Skin of body (tissue), 1 donor: ENCODE measurements at regions not wholly inside any gene's neighbourhood (a gene's known extent, or its start where the extent isn't known, plus 50 kb on each side); places are given as distances from the start of the nearest gene placed in this dataset.
"Not testable (repeated sequence)": the region's sequence is repeated elsewhere in the genome, so short reads cannot be mapped to it uniquely, and the experiment has no call there.

Experiments used
- DNase-seq: peaks from one replicate; lab custom pipeline; 2025; lab: John Stamatoyannopoulos, UW

DNA sequence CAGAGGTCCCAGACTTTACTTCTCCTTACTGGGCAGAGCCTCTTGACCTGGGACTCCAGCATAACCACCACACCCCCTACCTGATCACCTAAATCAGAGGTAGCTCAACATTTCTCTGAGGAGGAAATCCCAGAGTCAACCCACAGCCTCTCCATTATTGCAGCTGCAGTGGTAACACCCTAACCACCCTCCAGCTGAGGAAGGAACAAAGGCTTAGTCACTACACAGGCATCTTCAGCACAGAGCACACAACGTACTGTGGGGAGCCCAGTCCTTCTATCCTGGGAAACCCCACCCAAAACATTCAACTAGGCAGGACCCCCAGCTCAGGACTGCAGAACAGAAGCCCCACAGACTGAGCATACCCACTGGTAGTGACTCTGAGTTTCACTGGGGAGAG lies 824.7 kb upstream of the SLITRK5 start:
- DNase-seq = no peak

GRCh38 chr13:86848716-86849115 lies 822.5 kb upstream of the SLITRK5 start:
- no peak for DNase-seq

DNA sequence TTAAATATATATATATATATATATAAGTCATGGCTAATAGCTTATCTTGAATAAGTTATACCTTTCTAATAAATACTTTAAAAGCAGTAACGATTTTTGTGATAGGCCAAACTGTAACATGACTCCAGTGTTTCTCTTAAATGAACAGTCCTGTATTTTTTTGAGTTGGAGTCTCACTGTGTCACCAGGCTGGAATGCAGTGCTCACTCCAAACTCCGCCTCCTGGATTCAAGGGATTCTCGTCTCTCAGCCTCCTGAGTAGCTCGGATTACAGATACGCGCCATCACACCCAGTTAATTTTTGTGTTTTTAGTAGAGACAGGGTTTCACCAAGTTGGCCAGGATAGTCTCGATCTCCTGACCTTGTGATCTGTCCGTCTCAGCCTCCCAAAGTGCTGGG lies 814.2 kb upstream of the SLITRK5 start:
- DNase-seq = no peak

GRCh38 chr13:86858216-86858615 lies 813.0 kb upstream of the SLITRK5 start:
- no peak for DNase-seq

- DNase-seq = no peak
Observed at GRCh38 chr13:86862137-86862536, 809.0 kb upstream of the SLITRK5 start.

GRCh38 chr13:86864376-86864775 lies 806.8 kb upstream of the SLITRK5 start:
- no peak for DNase-seq

DNA sequence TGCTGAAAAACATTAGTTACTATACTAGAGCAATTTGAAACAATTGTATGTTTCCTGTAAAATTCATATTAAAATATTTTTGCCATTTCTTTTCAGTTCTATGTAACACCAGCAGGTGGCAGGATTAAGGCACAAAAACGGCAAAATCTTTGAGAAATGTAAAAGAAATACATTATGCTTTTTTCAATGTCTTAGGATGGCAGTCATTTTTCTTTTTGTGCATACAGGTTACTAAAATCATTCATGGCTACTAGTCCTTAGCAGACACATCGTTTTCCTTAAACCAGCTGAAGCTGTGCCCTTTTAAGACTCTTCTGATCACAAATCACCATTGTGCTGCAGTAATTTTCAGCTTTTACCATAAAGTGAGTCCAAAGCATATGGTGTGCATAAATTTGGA lies 800.7 kb upstream of the SLITRK5 start:
- DNase-seq = no peak

DNA sequence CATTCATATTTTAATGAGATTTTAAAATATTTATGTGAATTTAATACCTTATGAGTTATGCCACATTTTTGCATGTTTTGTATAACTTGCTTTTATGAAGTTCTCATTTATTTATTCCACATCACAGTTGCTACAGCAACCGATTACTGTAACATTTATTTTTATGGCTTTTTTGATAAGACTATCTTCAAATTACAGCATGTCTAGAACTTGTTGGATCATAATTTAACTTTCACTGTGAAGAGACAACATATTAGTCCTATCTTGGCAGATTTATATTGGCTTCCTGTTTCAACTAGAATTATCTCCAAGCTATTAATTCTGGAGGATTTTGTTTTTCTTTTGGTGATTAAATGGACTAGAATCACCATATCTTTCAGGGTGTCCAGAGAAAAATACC lies 793.7 kb upstream of the SLITRK5 start:
- no peak for DNase-seq

- no peak for DNase-seq
Observed at GRCh38 chr13:86878781-86879180, 792.4 kb upstream of the SLITRK5 start.

- no peak for DNase-seq
Observed at GRCh38 chr13:86881390-86881789, 789.8 kb upstream of the SLITRK5 start.

DNA sequence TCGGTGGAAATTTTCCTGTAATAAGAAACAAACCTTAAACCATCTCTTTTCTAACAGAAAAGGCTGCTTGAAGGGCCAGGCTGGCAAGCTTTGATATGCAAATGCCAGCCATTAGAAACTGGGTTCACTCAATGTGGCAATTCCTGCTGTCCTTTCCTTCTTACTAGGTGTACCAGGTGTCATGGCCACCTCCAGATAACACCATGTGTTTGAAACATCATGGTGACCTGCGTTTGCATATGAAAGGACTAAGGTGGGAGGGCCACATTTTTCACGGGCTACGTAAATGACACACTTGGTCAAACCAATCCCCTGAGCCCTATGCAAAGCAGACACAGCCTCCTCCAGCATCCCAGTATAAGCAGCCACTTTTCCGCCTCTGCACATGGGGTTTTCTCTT lies 789.1 kb upstream of the SLITRK5 start:
- DNase-seq = no peak

- no peak for DNase-seq
Observed at GRCh38 chr13:86882835-86883234, 788.3 kb upstream of the SLITRK5 start.

DNA sequence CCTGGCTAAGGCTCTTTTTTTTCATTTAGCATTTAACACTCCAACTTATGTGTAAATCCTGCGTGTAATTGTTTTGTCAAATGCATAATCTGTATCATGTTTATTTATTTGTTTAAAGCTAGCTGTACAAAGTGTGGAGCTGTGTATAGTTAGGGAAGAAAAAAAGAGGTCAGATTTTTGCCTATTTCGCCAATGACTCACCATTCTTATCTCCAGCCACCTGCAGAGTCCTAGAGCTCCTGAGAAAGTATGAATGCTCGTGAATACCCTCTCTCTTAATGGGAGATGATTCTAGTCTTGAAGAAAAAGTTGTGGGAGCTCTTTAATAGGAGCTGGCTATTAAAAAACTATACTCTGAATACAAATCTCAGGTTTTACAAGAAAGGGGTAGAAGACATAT lies 778.8 kb upstream of the SLITRK5 start:
- no peak for DNase-seq

GRCh38 chr13:86900906-86901305 lies 770.3 kb upstream of the SLITRK5 start:
- no peak for DNase-seq

DNA sequence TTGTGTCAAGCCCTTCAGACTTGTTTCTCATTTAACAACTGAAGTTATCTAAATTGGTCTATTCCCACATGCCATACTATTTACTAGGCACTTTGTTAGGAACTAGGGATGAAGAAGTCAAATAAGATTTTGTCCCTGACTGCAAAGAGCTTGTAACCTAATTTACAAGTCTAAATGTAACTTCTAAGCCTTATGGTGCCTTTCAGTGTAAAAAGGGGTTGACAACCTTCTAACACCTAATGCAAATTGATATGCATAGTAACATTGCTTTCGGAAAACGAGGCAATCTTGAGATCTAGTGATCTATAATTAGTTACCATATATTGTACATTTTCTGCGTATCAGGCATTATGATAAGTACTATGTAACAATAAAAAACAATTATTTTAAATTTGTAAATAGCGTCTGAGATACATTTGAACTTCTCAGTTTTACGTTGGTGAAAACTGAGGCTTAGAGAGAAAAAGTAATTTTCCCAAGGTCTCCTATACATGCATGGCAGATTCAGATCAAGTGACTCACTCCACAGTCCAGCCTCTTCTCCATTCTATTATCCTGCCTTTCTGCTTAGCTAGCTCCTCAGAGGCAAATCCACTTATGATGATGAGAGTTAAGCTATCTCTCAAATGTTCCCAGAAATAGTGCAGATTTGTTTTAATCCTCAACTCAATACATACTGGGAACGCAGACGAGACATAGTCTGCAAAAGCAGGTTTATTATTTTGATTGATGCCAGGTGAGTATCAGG lies 764.9 kb upstream of the SLITRK5 start:
- no peak for DNase-seq

- no peak for DNase-seq
Observed at GRCh38 chr13:86907156-86907555, 764.0 kb upstream of the SLITRK5 start.

DNA sequence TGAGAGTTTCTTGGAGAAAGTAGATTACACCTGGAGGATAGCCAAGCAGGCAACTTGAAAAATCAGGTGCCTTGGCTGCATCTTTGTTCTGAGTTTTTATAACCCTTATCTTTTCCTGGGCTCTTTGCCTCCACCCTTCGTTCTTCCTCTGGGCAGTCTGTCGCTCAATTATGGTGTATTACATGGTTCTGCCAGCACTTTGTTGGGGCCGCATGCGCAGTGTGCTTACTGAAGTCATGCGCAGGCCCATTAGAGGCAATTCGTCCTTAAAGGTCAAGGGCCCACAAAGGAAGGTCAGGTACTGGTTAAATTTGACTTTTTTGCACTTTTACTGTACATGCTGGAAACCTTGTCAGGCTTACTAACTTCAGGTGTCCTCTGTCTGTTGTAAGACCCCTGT lies 761.9 kb upstream of the SLITRK5 start:
- no peak for DNase-seq

GRCh38 chr13:86914757-86915156 lies 756.4 kb upstream of the SLITRK5 start:
- DNase-seq = no peak

- not testable (repeated sequence) for DNase-seq
Observed at GRCh38 chr13:86917438-86917837, 753.7 kb upstream of the SLITRK5 start.

DNA sequence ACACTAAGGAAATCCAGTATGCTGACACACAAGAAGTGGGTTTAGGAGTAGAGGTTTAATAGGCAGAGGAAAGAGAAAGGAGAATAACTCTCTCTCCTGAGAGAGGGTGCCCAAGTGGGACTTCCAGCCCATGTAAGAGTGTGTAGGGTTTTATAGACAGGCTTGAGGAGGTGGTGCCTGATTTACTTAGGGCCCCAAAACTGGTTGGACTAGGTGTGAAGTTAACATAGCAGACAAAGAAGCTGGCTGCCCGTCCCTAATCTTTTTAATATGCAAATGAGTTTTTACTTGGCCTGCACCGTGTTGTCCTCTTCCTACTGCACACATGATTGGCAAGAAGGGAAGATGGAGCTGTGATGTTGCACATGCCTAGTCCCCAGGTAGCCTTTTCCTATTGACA lies 752.5 kb upstream of the SLITRK5 start:
- DNase-seq = no peak

DNA sequence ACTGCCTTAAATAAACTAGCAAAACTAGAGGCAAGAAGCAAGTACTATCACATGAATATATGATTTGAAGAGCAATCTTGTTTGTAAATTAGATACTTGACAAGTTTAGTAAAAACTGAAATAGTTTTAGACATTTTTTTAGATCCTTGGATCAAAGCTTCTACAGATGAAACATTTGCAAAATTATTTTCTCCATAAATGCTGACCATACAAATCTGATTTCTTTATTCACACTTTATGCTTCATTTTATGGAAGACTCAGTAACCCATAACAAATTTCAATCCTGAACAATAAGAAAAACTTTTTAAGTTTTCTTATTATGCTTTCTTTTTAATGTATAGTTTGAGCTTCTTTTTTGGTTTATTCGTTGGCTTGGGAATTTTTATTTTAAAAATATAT lies 750.2 kb upstream of the SLITRK5 start:
- DNase-seq = no peak

DNA sequence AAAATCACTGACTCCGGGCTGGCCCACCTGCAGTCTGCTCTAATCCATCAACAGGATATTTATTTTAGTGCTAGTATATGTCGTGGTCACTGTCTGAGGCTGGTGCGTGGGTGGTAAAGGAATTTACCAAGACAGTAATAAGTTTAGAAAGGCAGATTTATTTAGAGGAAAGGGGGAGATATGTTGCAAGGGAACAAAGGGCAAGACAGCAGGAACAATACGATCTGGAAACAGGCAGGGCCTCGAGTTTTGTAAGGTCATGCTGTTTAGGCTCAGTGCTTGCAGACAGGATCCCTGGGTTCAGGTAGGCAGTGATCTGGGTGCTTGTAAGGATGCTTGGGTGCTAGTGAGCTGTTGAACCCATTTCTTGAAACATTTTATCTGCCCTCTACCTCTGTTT lies 748.2 kb upstream of the SLITRK5 start:
- DNase-seq = no peak

GRCh38 chr13:86926916-86927315 lies 744.3 kb upstream of the SLITRK5 start:
- DNase-seq = not testable (repeated sequence)

DNA sequence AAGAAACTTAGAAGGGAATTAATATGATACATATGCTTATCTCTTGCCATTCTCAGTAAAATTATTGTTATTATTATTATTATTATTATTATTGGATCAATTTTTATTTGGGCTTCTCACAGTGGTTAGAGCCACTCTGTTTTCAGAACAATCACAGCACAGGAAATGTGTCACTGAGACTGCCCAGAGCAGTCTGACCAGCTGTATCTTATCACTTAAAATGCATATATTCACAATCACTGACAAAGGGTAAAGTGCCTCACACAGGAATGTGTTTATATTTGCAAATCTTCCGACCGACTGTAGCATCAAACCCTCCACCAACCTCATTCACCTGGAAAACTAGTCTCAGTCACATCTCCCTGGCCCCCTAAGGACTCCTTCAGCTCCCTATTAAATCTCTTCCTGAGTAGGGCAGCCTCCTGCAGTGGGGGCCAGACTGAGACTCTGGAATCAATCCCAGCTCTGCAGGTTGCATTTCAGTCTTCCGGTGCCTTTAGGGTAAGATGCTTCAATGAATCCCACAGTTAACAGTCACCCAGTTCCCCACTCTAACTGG lies 738.3 kb upstream of the SLITRK5 start:
- DNase-seq = no peak
